HEK293T (cell line): ENCODE measurements at regions not wholly inside any gene's neighbourhood (a gene's known extent, or its start where the extent isn't known, plus 50 kb on each side); places are given as distances from the start of the nearest gene placed in this dataset.

Source experiments
- CTCF ChIA-PET: fragments of 350-600 bp; formaldehyde crosslinking; extraction: SDS; loops from one replicate; lab custom pipeline; 2021; ENCODE audit warnings: antibody characterized with exemption, inconsistent platforms; lab: Yijun Ruan, JAX
- POLR2A ChIA-PET: fragments of 350-600 bp; formaldehyde crosslinking; extraction: SDS; loops from one replicate; lab custom pipeline; 2020; ENCODE audit warnings: antibody characterized with exemption, inconsistent platforms; lab: Yijun Ruan, JAX
- DNase-seq: peaks from one replicate; pipeline ENCODE4 v3.0.0; 2012; ENCODE audit warnings: mixed read lengths; ENCODE audit errors: extremely low spot score
- ARNT ChIP-seq: fragments of 450-650 bp; IDR thresholded peaks from 2 replicates; pipeline ENCODE4 v1.6.1; 2017; ENCODE audit warnings: mild to moderate bottlenecking
- BHLHE40 ChIP-seq: fragments of 450-650 bp; IDR thresholded peaks from 2 replicates; pipeline ENCODE4 v1.6.1; 2016; ENCODE audit warnings: mild to moderate bottlenecking, moderate library complexity, borderline replicate concordance
- CTBP1 ChIP-seq: fragments of 450-650 bp; IDR thresholded peaks from 2 replicates; pipeline ENCODE4 v1.6.1; 2016; ENCODE audit warnings: borderline replicate concordance
- ELF4 ChIP-seq: fragments of 450-650 bp; IDR thresholded peaks from 2 replicates; pipeline ENCODE4 v1.6.1; 2017; ENCODE audit warnings: antibody characterized with exemption
- FOXA1 ChIP-seq: fragments of 450-650 bp; IDR thresholded peaks from 2 replicates; pipeline ENCODE4 v1.6.1; 2016; ENCODE audit warnings: mild to moderate bottlenecking
- FOXK2 ChIP-seq: fragments of 450-650 bp; IDR thresholded peaks from 2 replicates; pipeline ENCODE4 v1.6.1; 2016; ENCODE audit warnings: mild to moderate bottlenecking
- FOXM1 ChIP-seq: fragments of 450-650 bp; IDR thresholded peaks from 2 replicates; pipeline ENCODE4 v1.6.1; 2017; ENCODE audit warnings: mild to moderate bottlenecking, borderline replicate concordance
- HDGF ChIP-seq: fragments of 450-650 bp; IDR thresholded peaks from 2 replicates; pipeline ENCODE4 v1.6.1; 2017; ENCODE audit warnings: antibody characterized with exemption, borderline replicate concordance
- L3MBTL2 ChIP-seq: fragments of 450-650 bp; conservative IDR thresholded peaks from 2 replicates; pipeline ENCODE4 v1.6.1; 2016; ENCODE audit warnings: mild to moderate bottlenecking
- LEF1 ChIP-seq: fragments of 450-650 bp; IDR thresholded peaks from 2 replicates; pipeline ENCODE4 v1.6.1; 2017; ENCODE audit warnings: mild to moderate bottlenecking, borderline replicate concordance
- NFRKB ChIP-seq: fragments of 450-650 bp; IDR thresholded peaks from 2 replicates; pipeline ENCODE4 v1.6.1; 2016; ENCODE audit warnings: mild to moderate bottlenecking, moderate library complexity
- SP1 ChIP-seq: fragments of 450-650 bp; IDR thresholded peaks from 2 replicates; pipeline ENCODE4 v1.6.1; 2017
- SUZ12 ChIP-seq: fragments of 450-650 bp; IDR thresholded peaks from 2 replicates; pipeline ENCODE4 v1.6.1; 2016; ENCODE audit warnings: mild to moderate bottlenecking
- TARDBP ChIP-seq: fragments of 450-650 bp; IDR thresholded peaks from 2 replicates; pipeline ENCODE4 v1.6.1; 2016
- ZNF384 ChIP-seq: fragments of 450-650 bp; IDR thresholded peaks from 2 replicates; pipeline ENCODE4 v1.6.1; 2016
- TF ChIP-seq, protein P1 (sequence below): fragments of 450-650 bp; IDR thresholded peaks from 2 replicates; pipeline ENCODE4 v1.6.1; 2016

DNA sequence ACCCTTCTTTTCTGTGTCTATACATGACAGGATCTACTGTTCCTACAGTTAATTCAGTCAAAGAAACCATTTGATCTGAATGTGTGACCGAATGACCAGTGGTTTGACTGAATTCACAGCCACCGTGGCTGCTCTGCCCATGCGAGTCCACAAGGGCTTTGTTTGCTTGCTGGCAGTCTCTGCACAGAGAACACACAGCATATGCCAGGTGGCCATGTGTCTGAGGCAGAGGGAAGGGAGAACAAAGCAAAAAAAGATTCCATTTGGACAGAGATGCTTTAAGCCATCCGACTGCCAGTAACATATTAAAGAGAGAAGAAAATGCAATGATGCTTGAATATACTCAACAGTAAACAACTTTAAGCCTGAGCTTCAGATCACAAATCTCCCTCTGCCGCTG is 737.8 kb upstream of the CXADR start:
- CTCF ChIA-PET = interaction anchor here (0.7 kb wide), 1 partner anchor 26 kb away, joined by 3 read pairs; no protein-coding TSS in a partner anchor
- no peak for DNase-seq
- POLR2A ChIA-PET = no interaction called here
- TF ChIP-seq ARNT (no peak), NFRKB (no peak), FOXA1 (no peak), SP1 (no peak), FOXM1 (no peak)

DNA sequence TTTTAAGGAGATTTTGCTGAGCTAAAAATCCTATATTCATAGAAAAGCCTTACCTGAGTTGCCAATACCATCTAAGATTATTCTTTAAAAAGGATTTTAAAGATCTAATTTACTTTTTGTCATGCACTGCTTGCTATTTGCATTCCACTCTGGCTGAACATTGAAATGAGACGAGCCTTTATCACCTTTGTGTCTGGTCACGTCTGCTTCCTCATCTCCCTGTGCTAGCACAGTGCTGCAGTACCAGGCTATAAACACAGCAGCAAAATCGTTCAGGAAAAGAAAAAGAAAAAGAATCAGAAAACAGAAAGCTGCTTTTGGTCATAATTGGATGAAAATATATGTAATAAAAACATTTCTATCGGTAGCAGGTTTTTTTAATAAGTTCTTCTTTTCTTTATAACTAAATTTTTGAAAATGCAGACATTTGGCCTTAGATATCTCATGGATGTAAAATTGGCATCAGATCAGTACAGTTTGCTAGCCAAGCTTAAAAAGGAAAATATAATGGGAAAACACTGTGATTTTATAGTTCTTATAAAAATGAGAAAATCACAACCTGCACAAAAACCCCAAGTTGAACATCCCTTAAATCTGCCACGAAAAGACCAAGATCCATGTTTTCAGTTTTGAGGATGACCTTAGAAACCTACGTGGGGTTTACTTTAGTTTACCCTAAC is 735.7 kb upstream of the CXADR start:
- TF ChIP-seq HDGF (no peak), TARDBP (no peak), FOXM1 (no peak), SP1 (no peak), L3MBTL2 (no peak), SUZ12 (no peak), FOXK2 (no peak), NFRKB (no peak), LEF1 (no peak), FOXA1 (no peak), ELF4 (no peak), ARNT (no peak), ZNF384 (no peak), CTBP1 (no peak), BHLHE40 (no peak)
- TF ChIP-seq, protein P1, sequence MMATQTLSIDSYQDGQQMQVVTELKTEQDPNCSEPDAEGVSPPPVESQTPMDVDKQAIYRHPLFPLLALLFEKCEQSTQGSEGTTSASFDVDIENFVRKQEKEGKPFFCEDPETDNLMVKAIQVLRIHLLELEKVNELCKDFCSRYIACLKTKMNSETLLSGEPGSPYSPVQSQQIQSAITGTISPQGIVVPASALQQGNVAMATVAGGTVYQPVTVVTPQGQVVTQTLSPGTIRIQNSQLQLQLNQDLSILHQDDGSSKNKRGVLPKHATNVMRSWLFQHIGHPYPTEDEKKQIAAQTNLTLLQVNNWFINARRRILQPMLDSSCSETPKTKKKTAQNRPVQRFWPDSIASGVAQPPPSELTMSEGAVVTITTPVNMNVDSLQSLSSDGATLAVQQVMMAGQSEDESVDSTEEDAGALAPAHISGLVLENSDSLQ = no peak
- ChIA-PET POLR2A (no interaction called here), CTCF (no interaction called here)
- DNase-seq = no peak

DNA sequence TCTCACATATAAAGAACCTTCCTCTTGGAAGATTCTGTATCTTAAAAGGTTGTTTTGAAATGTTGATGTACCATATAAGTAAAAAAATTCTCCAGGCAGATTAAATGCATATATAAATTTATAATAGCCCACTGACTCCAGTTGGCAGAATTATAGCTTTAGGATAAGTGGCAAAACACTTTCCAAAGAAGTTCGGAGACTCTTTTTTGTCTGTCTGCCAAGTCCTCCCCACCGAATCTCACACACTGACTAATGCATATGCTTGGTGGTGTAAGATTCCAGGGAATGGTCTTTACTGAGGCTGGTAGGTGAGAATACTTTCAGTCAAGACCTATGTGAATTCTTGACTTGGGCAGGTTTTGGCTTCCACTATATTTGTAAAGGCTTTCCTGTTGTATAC is 724.3 kb upstream of the CXADR start:
- POLR2A ChIA-PET = no interaction called here
- TF ChIP-seq TARDBP = no peak
- TF ChIP-seq CTBP1 = no peak
- TF ChIP-seq ARNT = no peak
- no peak for TF ChIP-seq SUZ12
- TF ChIP-seq FOXM1 = no peak
- TF ChIP-seq, protein P1 = no peak
- no peak for TF ChIP-seq HDGF
- no peak for TF ChIP-seq L3MBTL2
- no peak for TF ChIP-seq SP1
- no peak for TF ChIP-seq LEF1
- CTCF ChIA-PET = no interaction called here
- DNase-seq = no peak

DNA sequence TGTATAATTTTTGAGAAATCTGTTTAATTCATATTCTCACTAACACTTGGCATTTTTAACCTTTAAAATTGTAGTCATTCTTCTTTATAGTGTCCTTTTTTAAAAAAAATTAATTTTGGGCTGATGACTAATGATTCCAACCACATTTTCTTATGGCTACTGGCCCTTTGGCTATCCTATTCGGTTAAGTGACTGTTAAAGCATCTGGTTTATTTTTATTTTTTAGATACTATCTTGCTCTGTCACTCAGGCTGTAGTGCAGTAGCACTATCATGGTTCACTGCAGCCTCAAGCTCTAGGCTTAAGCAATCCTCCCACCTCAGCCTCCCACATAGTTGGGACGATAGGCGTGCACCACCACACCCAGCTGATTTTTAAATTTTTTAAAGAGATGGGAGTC is 723.2 kb upstream of the CXADR start:
- no peak for DNase-seq
- CTCF ChIA-PET = interaction anchor here (0.5 kb wide), 1 partner anchor 522 kb away, joined by 4 read pairs; no protein-coding TSS in a partner anchor
- TF ChIP-seq HDGF (no peak), BHLHE40 (no peak), FOXM1 (no peak)
- POLR2A ChIA-PET = no interaction called here

DNA sequence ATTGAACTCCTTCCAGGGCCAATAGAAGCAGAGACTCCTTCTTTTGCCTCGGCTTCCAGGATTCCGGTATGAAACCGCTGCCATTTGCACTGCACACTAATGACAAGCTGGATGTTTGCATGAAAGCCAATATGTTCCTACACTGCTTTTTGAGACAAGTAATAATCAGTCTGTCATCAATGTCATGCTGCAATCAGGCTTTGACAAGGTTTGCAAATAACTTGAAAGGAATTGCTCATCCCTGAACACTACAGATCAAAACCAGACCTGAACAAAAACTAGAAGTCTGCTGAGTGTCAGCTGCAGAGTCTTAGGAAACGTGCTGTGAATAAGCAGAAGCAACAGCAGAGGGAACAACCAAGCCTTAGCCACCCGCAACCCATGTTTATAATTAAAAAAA is 720.7 kb upstream of the CXADR start:
- TF ChIP-seq FOXA1 (no peak), CTBP1 (no peak), TARDBP (no peak), HDGF (no peak), ZNF384 (no peak), SP1 (no peak), FOXK2 (no peak), NFRKB (no peak), L3MBTL2 (no peak), ELF4 (no peak), ARNT (no peak), BHLHE40 (no peak), FOXM1 (no peak), SUZ12 (no peak), LEF1 (no peak)
- TF ChIP-seq, protein P1 = no peak
- ChIA-PET CTCF (no interaction called here), POLR2A (no interaction called here)
- DNase-seq = no peak

DNA sequence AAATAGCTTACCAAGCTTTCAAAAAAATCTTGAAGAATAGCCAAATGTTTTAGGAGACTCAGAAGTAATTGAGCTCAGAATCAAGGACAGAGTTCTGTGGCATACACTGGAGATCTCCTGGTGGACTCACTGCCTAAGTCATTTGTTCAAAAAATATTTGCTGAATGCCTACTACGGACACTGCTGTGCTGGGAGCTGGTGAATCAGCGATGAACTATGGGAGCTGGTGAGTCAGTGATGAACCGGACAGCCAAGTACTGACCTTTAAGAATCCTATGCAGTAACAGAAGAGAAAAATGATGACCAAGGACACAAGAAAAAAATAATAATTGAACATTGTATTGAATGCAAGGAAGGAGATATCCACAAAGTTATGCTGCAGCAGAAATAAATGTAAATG is 717.9 kb upstream of the CXADR start:
- CTCF ChIA-PET = no interaction called here
- POLR2A ChIA-PET = no interaction called here
- TF ChIP-seq TARDBP (no peak), SUZ12 (no peak), L3MBTL2 (no peak), FOXA1 (no peak), FOXK2 (no peak), ARNT (no peak)
- TF ChIP-seq, protein P1 = no peak
- DNase-seq = no peak
